Omental fat pad (tissue), 3 donors: ENCODE measurements at regions not wholly inside any gene's neighbourhood (a gene's known extent, or its start where the extent isn't known, plus 50 kb on each side); places are given as distances from the start of the nearest gene placed in this dataset.
"Not testable (repeated sequence)": the region's sequence is repeated elsewhere in the genome, so short reads cannot be mapped to it uniquely, and the experiment has no call there.

Experiments used
- ATAC-seq: fragments of 150-250 bp; one replicate; pipeline ENCODE4 v1.9.1; 2016; ENCODE audit warnings: mild to moderate bottlenecking, moderate library complexity; ENCODE audit not compliant: low FRiP score
- DNase-seq: peaks from one replicate; pipeline ENCODE4 v3.0.0-alpha.2; 2019; ENCODE audit warnings: low spot score
- TF ChIP-seq, protein P1 (sequence below), 3 donors: fragments of 450-650 bp; IDR thresholded peaks; one replicate each; pipeline ENCODE4 v1.5.1; 2016 to 2017; ENCODE audit warnings: antibody characterized with exemption in 3 of 3, mild to moderate bottlenecking in 3 of 3, moderate library complexity in 2 of 3

DNA sequence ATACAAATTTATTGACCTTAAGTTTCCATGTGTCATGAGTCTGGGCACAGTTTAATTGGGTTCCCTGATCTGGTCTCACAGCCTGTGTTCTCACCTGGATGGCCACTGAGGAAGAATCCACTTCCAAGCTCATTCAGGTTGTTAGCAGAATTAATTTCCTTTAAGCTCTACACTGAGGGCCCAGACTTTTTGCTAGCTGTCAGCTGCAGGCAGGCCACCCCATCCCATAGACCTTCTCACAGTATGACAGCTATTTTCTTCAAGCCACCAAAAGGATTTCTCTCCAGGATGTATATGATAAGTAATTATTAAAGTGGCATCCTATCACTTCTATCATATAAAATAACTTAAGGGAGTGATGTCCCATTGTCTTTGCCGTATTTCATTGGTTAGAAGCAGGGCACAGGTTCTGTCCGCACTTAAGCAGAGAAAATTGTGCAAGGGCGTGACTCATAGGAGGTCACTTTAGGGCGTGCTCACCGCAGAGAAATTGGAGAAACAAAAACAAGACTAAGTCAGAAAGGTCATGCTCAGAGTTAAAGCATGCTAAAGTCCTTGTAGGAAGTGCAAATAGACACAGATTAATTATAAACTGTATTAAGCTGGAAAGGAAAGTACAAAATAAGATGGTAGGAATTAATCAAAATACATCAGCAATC, 109.9 kb downstream of the AHR start:
- TF ChIP-seq, protein P1, sequence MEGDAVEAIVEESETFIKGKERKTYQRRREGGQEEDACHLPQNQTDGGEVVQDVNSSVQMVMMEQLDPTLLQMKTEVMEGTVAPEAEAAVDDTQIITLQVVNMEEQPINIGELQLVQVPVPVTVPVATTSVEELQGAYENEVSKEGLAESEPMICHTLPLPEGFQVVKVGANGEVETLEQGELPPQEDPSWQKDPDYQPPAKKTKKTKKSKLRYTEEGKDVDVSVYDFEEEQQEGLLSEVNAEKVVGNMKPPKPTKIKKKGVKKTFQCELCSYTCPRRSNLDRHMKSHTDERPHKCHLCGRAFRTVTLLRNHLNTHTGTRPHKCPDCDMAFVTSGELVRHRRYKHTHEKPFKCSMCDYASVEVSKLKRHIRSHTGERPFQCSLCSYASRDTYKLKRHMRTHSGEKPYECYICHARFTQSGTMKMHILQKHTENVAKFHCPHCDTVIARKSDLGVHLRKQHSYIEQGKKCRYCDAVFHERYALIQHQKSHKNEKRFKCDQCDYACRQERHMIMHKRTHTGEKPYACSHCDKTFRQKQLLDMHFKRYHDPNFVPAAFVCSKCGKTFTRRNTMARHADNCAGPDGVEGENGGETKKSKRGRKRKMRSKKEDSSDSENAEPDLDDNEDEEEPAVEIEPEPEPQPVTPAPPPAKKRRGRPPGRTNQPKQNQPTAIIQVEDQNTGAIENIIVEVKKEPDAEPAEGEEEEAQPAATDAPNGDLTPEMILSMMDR (IDR thresholded peaks at IDR 0.05), result no peak
- DNase-seq (peak; percentile 58), ATAC-seq (peak; percentile 90)

DNA sequence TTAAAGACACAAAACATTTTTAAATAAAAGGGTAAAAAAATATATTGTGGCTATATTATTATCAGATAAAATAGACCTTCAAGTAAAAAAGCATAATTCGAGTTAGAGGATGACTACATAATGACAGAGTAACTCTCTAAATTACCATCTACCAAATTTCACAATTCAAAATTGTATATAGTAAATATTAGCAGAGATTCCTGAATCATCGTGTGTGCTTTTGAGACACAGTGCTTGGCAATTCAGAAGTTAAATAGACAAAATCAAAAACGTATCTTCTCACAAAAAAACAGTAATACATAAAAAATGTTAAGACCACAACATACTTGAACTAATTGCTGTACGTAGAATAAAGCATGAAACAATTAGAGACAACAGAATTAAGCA, 110.4 kb downstream of the AHR start:
- TF ChIP-seq, protein P1 (IDR thresholded peaks at IDR 0.05), result no peak
- DNase-seq (no peak), ATAC-seq (no peak)

DNA sequence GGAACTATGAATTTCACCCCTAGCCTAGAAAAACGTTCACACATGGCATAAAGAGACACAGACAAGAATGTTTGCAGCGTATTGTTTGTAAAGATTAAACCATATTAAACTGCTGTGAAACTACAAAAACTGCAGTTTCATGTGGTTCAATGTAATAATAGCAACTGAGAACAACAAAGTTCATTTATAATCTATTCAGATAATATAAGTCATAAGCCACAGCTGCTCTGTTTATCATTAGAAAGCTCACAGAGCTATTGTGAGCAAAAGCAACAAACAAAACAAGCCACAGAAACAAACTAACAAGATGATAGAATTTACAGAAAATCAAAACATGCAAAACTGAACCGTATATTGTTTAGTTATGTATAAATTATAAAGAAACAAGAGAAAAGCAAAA, 113.5 kb downstream of the AHR start:
- ATAC-seq, result no peak
- DNase-seq, result no peak
- TF ChIP-seq, protein P1 (IDR thresholded peaks at IDR 0.05), result no peak

DNA sequence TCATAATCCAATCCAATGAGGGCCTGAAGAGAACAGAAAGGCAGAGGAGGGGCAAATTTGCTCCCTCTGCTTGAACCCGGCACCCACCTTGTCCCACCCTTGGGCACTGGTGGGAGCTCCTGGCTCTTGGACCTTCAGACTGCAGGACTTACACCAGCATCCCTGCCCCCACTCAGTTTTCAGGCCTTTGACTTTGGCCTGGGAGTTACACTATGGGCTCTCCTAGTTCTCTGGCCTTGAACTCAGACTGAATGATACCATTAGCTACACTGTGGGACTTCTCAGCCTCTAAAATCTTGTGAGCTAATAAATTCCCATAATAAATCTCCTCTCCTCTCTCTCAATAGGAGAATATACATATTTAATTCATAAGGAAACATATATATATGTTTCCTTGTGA, 114.4 kb downstream of the AHR start:
- TF ChIP-seq, protein P1 (IDR thresholded peaks at IDR 0.05), result no peak
- ATAC-seq (no peak), DNase-seq (no peak)

DNA sequence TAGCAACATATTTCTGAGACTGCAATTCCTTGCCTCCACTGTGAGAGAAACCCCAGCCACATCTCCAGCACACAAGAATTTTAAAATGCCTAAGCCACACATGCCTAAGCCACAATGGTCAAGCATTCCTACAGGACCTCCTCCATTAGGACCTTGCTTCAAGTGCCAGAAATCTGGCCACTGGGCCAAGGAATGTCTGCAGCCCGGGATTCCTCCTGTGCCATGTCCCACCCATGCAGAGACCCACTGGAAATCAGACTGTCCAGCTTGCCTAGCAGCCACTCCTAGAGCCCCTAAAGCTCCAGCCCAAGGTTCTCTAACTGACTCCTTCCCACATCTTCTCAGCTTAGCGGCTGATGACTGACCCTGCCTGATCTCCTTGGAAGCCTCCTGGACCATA, 117.5 kb downstream of the AHR start:
- ATAC-seq, result no peak
- TF ChIP-seq, protein P1 (IDR thresholded peaks at IDR 0.05), result no peak
- DNase-seq, result no peak

DNA sequence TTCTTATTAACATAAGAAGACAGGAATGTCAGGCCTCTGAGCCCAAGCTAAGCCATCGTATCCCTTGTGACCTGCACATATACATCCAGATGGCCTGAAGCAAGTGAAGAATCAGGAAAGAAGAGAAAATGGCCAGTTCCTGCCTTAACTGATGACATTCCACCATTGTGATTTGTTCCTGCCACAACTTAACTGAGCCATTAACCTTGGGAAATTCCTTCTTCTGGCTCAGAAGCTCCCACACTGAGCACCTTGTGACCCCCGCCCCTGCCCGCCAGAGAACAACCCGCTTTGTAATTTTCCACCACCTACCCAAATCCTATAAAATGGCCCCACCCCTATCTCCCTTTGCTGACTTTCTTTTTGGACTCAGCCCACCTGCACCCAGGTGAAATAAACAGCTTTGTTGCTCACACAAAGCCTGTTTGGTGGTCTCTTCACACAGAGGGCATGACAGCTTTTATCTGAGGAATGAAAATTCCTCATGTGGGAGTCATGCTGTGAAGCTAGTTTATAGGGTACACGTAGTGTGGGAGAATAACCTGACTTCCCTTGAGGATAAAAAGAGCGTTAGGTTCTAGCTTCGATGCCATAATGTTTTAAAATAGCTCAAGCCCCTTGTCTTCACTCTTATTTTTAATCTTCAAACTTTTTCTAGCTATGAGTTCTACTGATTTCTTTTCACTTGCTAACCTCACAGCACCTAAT, 122.0 kb downstream of the AHR start:
- DNase-seq, ATAC-seq: not testable (repeated sequence)

DNA sequence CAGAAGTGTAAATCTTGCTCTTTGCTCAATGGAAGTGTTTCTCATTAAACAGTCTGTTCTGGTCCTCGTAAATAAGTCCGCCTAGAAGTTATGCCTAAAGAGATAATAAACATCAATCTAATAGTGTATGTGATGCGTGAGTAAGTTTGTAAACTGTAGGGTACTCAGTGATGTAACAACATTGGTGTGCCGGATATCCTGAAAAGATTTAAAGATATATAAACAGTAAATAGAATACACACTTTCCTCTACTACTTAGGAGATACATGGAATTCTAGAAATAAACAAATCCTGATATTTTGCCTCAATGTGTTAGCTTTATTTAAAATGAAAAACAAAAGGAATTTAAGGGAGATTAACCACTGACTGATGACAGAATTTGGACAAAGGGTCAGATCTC, 123.5 kb downstream of the AHR start:
- no peak for ATAC-seq
- no peak for DNase-seq

More for the DNA sequence above, 123.5 kb downstream of the AHR start:
- TF ChIP-seq, protein P1 (IDR thresholded peaks at IDR 0.05), result no peak
